Small intestine (tissue), 7 donors: ENCODE measurements at regions not wholly inside any gene's neighbourhood (a gene's known extent, or its start where the extent isn't known, plus 50 kb on each side); places are given as distances from the start of the nearest gene placed in this dataset.

Source experiments
- DNase-seq, 2 donors: peaks; one replicate each; pipeline versions ENCODE4 v3.0.0 to v3.0.0-alpha.2; 2013
- FAIRE-seq: peaks from 2 replicates; lab custom pipeline; 2012; peaks lifted over from hg19 to GRCh38; lab: Jason Lieb, UNC
- H3K27ac ChIP-seq, 3 donors: one replicate each; pipeline ENCODE4 v1.5.1; 2013; ENCODE audit warnings: low read length in 2 of 3, mild to moderate bottlenecking in 2 of 3, control low read depth in 1 of 3, inconsistent platforms in 1 of 3, low read depth in 1 of 3, moderate library complexity in 1 of 3
- H3K27me3 ChIP-seq, 3 donors: one replicate each; pipeline ENCODE4 v1.6.1; 2013; ENCODE audit warnings: low read length in 3 of 3, inconsistent platforms in 1 of 3; ENCODE audit not compliant: control insufficient read depth in 3 of 3, insufficient read depth in 3 of 3
- H3K36me3 ChIP-seq, 3 donors: one replicate each; pipeline ENCODE4 v1.6.1; 2013; ENCODE audit warnings: low read length in 3 of 3, inconsistent platforms in 1 of 3, low read depth in 1 of 3, mild to moderate bottlenecking in 1 of 3, moderate library complexity in 1 of 3; ENCODE audit not compliant: control insufficient read depth in 3 of 3, insufficient read depth in 2 of 3
- H3K4me1 ChIP-seq, 3 donors: one replicate each; pipeline ENCODE4 v1.6.1; 2013; ENCODE audit warnings: low read length in 2 of 3, inconsistent platforms in 1 of 3, low read depth in 1 of 3, mild to moderate bottlenecking in 1 of 3, moderate library complexity in 1 of 3; ENCODE audit not compliant: control insufficient read depth in 3 of 3, insufficient read depth in 2 of 3
- H3K4me3 ChIP-seq, 3 donors: one replicate each; pipeline ENCODE4 v1.5.1; 2013; ENCODE audit warnings: low read length in 3 of 3, control low read depth in 1 of 3, inconsistent platforms in 1 of 3, low read depth in 1 of 3, mild to moderate bottlenecking in 1 of 3, moderate library complexity in 1 of 3
- H3K9me3 ChIP-seq, 2 donors: one replicate each; pipeline ENCODE4 v1.6.1; 2013; ENCODE audit warnings: low read depth in 1 of 2, low read length in 1 of 2; ENCODE audit not compliant: control insufficient read depth in 2 of 2, insufficient read depth in 1 of 2
- WGBS, 3 donors: extraction: QIAGEN DNeasy Blood & Tissue Kit; methylation state at CpG; one replicate each; pipeline ENCODE4 v1.1.7; 2013; 5-methylcytosine and 5-hydroxymethylcytosine counted together
- donor health status: healthy with polysubstance abuse.
- donor health status: control.
- donor health status: control.
- donor health status: Bipolar disorder and iron deficiency.
- donor health status: healthy.

DNA sequence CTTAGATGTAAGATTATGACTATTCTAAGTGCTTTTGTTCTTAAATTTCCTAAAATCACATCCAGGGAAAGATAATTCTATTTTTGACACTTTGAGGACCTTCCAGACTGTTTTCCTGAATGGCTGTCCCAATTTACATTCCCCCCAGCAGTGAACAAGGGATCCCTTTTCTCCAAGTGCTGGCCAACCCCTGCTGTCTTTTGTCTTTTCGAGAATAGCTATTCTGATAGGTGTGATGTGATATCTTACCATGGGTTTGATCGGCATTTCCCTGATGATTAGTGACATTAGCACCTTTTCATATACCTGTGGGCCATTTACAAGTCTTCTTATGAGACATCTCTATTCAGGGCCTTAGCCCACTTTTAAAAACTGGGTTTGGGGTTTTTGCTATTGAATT lies 526.7 kb upstream of the FZD8 start:
- FAIRE-seq = no peak
- WGBS, 3 donors = 61 to 80% (median 72%) methylated on average over 2 of the region's 2 CpGs

DNA sequence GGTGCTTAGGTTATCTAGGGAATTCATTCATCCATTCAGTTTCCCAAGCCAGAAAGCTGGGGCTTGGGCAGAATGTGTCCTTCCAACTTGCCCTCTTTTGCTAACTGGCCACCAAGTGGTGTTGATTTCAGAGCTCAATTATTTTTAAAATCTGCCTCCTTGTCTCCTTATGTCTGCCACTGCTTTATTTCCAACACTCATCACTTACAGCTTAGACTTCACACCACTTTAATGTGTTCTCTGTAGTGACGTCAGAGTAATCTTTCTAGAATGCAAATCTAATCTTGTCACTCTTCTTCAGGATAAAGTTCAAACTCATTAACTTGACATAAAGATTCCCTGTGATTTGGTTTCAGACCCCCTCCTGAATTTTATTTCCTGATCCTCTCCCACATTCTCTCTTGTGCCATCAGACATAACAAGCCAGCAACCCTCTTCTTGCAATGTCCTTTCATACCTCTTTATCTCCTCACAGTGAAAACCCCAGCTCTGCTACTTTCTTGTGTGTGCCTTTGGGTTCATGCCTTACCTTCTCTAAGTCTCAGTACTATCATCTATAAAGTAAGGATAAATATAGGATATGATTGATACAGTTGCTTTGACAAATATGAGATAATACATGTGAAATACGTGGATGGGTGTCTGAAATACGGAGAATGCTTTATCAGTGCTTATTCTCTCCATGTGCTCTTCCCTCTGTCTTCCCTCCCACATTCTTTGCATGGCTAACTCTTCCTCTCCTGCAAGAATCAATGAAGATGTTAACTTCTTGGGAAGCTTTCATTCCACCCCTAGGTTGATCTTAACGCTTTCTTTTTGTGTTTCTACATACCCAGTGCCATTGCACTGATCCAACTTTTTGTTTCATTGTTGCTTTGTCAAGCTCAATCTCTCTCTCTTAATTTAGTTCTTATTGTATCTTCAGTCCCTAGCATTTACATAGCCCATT lies 522.7 kb upstream of the FZD8 start:
- 63 to 86% (median 72%) methylated on average over 4 of the region's 4 CpGs for WGBS, 3 donors
- no peak overlapping the region for H3K27ac ChIP-seq
- DNase-seq (no peak), FAIRE-seq (no peak)
- no peaks in the 10 kb centered on the region for H3K4me1 ChIP-seq
- no peak overlapping the region for H3K4me3 ChIP-seq
- no peaks in the 10 kb centered on the region for H3K9me3 ChIP-seq
- no peaks in the 10 kb centered on the region for H3K36me3 ChIP-seq
- no peaks in the 10 kb centered on the region for H3K27me3 ChIP-seq

More for the DNA sequence above, 526.7 kb upstream of the FZD8 start:
- H3K9me3 ChIP-seq = no peaks in the 10 kb centered on the region
- no peaks in the 10 kb centered on the region for H3K27me3 ChIP-seq
- H3K36me3 ChIP-seq = no peaks in the 10 kb centered on the region
- DNase-seq = no peak
- no peak overlapping the region for H3K4me3 ChIP-seq
- no peak overlapping the region for H3K27ac ChIP-seq
- H3K4me1 ChIP-seq = peaks cover 0 to 5% (median 0%) of the 10 kb centered on the region in 3 donors

DNA sequence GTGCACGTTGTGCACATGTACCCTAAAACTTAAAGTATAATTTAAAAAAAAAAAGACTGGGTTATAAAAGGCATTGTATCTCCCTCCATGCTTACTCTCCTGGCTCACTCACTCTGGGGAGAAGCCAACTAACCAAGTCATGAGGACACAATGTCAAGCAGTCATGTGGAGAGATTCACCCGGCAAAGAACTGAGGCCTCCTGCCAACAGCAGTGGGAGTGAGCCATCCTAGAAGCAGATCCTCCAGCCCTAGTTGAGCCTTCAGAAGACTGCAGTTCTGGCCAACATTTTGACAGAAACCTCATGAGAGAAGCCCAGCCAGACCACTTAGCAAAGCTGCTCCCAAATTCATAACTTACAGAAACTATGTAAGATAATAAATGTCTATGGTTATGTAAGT lies 521.7 kb upstream of the FZD8 start:
- no peak for DNase-seq
- 82 to 96% (median 91%) methylated on average over 2 of the region's 2 CpGs for WGBS, 3 donors

DNA sequence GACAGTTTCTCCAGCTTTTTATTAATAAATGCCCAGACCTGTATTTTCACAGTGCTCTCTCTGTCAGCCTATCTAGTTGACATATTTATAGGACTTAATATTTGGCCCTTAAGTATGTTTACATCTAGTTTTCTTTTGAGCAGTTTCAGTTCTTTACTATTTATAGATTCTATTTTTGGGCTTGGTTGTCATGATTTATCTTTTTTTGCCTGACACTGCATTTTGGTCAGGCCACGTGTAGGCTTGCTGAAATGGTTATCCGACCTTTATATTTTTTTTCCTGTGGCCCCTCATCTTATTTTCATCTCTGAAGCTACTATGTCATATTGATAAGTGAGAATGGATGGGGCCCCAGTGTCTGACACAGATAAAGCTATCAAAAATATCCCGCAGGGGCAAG lies 515.4 kb upstream of the FZD8 start:
- H3K27me3 ChIP-seq = no peaks in the 10 kb centered on the region
- 66 to 71% (median 69%) methylated on average over 3 of the region's 3 CpGs for WGBS, 3 donors
- H3K36me3 ChIP-seq = peaks cover 0 to 2% (median 0%) of the 10 kb centered on the region in 3 donors
- no peak overlapping the region for H3K27ac ChIP-seq
- no peak for FAIRE-seq
- DNase-seq = no peak
- H3K4me3 ChIP-seq = no peak overlapping the region
- H3K4me1 ChIP-seq = no peaks in the 10 kb centered on the region
- H3K9me3 ChIP-seq = no peaks in the 10 kb centered on the region

More for the DNA sequence above, 521.7 kb upstream of the FZD8 start:
- H3K4me1 ChIP-seq = no peaks in the 10 kb centered on the region
- no peaks in the 10 kb centered on the region for H3K9me3 ChIP-seq
- no peak overlapping the region for H3K27ac ChIP-seq
- H3K4me3 ChIP-seq = no peak overlapping the region
- H3K27me3 ChIP-seq = no peaks in the 10 kb centered on the region
- FAIRE-seq = no peak
- no peaks in the 10 kb centered on the region for H3K36me3 ChIP-seq

DNA sequence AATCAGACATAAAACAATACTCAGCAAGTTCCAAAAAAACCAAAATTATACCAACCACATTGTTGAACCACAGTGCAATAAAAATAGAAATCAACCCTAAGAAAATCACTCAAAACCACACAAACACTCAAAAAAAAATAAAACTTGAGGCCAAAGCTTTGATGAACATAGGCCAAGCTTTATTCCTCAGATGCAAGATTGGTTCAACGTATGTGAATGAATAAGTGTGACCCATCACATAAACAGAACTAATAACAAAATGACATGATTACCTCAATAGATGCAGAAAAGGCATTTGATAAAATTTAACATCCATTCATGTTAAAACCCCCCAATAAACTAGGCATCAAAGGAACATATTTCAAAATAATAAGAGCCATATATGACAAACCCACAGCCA lies 506.1 kb upstream of the FZD8 start:
- Histone ChIP-seq H3K4me1 (no peaks in the 10 kb centered on the region), H3K9me3 (peaks cover 2 to 3% of the 10 kb centered on the region in 2 donors), H3K27ac (no peak overlapping the region), H3K36me3 (no peaks in the 10 kb centered on the region), H3K4me3 (no peak overlapping the region), H3K27me3 (no peaks in the 10 kb centered on the region)
- 77 to 86% (median 85%) methylated on average over 1 of the region's 1 CpG for WGBS, 3 donors
- DNase-seq = no peak
- no peak for FAIRE-seq

DNA sequence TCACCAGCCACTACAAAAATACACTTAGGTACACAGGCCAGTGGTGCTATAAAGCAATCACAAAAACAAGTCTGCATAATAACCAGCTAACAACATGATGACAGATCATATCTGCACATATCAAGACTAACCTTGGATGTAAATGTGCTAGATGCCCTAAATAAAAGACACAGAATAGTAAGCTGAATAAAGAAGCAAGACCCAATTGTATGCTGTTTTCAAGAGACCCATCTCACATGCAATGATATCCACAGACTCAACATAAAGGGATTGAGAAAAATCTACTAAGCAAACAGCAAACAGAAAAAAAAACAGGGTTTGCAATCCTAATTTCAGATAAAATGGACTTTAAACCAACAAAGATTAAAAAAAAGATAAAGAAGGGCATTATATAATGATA lies 505.4 kb upstream of the FZD8 start:
- H3K4me1 ChIP-seq = no peaks in the 10 kb centered on the region
- FAIRE-seq (no peak), DNase-seq (no peak)
- no peak overlapping the region for H3K4me3 ChIP-seq
- H3K36me3 ChIP-seq = no peaks in the 10 kb centered on the region
- peaks cover 2 to 3% of the 10 kb centered on the region in 2 donors for H3K9me3 ChIP-seq
- H3K27me3 ChIP-seq = no peaks in the 10 kb centered on the region
- H3K27ac ChIP-seq = no peak overlapping the region

DNA sequence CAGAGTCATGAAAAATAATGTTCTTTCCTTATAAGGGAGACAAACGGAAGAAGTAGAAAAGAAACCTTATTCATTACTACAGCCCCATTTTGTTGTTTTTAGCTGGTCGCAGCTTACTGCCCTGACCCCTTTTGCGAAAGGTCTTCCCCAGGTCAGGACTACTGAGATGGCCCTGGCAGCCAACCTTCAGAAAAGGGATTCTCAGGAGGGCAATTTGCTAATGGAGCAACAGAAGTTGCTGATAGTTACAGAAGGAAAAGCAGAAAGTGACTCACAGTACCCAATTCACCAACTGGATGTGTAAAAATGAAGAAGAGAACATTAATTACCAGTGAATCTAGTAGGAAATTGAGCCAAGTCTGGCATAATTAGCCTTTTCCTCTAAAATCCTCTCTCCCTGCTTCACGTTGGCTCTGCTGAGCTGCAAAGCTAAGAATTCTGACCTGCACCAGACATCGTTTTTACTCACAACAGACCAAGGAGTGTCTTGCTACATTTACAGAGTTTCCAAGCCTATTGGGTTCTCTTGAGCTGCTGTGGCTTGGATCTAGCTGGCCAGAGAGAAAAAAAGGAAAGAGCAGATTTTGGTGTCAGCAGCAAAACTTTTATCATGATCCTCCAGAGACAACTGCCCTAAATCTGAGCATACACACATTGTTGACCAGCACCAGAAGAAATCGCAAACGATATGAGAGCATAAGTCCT lies 499.9 kb upstream of the FZD8 start:
- WGBS, 3 donors = 65 to 75% (median 71%) methylated on average over 7 of the region's 7 CpGs
- DNase-seq (no peak), FAIRE-seq (no peak)
- H3K27ac ChIP-seq = no peak overlapping the region
- H3K4me1 ChIP-seq = no peaks in the 10 kb centered on the region
- H3K9me3 ChIP-seq = peaks cover 0 to 2% of the 10 kb centered on the region in 2 donors
- no peak overlapping the region for H3K4me3 ChIP-seq
- no peaks in the 10 kb centered on the region for H3K36me3 ChIP-seq
- H3K27me3 ChIP-seq = no peaks in the 10 kb centered on the region

DNA sequence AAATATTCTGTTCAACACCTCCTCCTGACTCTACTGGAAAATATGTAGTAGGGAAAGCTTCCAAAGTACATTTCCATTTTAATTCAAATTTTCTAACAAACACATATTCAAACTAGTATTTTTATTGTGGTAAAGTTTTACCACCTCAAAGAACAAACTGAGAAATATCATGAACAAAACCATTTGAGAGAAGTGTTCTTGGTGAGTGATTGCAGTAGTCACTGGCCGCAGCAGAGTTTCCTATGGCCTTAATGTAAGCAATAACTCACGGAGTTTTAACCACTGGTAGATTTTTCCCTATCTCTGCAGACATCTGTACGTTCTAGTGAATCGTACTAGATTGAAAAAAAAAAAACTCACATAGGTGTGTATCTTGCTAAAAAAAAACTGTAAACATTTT lies 487.0 kb upstream of the FZD8 start:
- Histone ChIP-seq H3K27me3 (no peaks in the 10 kb centered on the region), H3K27ac (no peak overlapping the region), H3K4me3 (no peak overlapping the region), H3K9me3 (peaks cover 0 to 3% of the 10 kb centered on the region in 2 donors), H3K4me1 (no peaks in the 10 kb centered on the region), H3K36me3 (no peaks in the 10 kb centered on the region)
- FAIRE-seq (no peak), DNase-seq (no peak)
- WGBS, 3 donors = 80 to 86% (median 83%) methylated on average over 4 of the region's 4 CpGs
